Tibial nerve (tissue), 4 donors: ENCODE measurements at regions not wholly inside any gene's neighbourhood (a gene's known extent, or its start where the extent isn't known, plus 50 kb on each side); places are given as distances from the start of the nearest gene placed in this dataset.

Experiments
- DNase-seq, 2 donors: peaks; one replicate each; pipeline ENCODE4 v3.0.0-alpha.2; 2019; ENCODE audit warnings: low spot score in 2 of 2
- H3K27ac ChIP-seq, 4 donors: fragments of 200-600 bp; sonication (generic) in 3 of 4; one replicate each; pipeline ENCODE4 v1.5.1; 2017 to 2019; ENCODE audit warnings: mild to moderate bottlenecking in 1 of 4
- H3K27me3 ChIP-seq, 2 donors: fragments of 200-600 bp; sonication (generic) in 1 of 2; one replicate each; pipeline versions ENCODE4 v1.5.1 to v1.6.0; 2017 to 2019
- H3K36me3 ChIP-seq, 3 donors: fragments of 200-600 bp; sonication (generic); one replicate each; pipeline ENCODE4 v1.5.1; 2018 to 2019
- H3K4me1 ChIP-seq, 4 donors: fragments of 200-600 bp; sonication (generic) in 3 of 4; one replicate each; pipeline ENCODE4 v1.5.1; 2017 to 2019
- H3K4me3 ChIP-seq, 4 donors: fragments of 200-600 bp; sonication (generic) in 3 of 4; one replicate each; pipeline ENCODE4 v1.5.1; 2017 to 2019; ENCODE audit warnings: mild to moderate bottlenecking in 1 of 4, moderate library complexity in 1 of 4
- H3K9me3 ChIP-seq, 4 donors: fragments of 200-600 bp; sonication (generic) in 3 of 4; one replicate each; pipeline ENCODE4 v1.5.1; 2017 to 2019
- EP300 ChIP-seq, 2 donors: sonication (generic); formaldehyde crosslinking; IDR thresholded peaks; one replicate each; pipeline ENCODE4 v1.6.1; 2017; ENCODE audit warnings: antibody characterized with exemption in 2 of 2, mild to moderate bottlenecking in 1 of 2
- POLR2A ChIP-seq, 2 donors: fragments of 450-650 bp; IDR thresholded peaks; one replicate each; pipeline ENCODE4 v1.6.1; 2017; ENCODE audit warnings: antibody characterized with exemption in 2 of 2, mild to moderate bottlenecking in 2 of 2, moderate library complexity in 2 of 2
- WGBS, 2 donors: methylation state at CpG; one replicate each; pipeline ENCODE4 v1.1.5; 2018; 5-methylcytosine and 5-hydroxymethylcytosine counted together
- TF ChIP-seq, protein P1 (sequence below), 5 experiments: fragments of 200-600 bp in 3 of 5; fragments of 450-650 bp in 2 of 5; sonication (generic) in 3 of 5; IDR thresholded peaks; one replicate each; pipeline ENCODE4 v1.5.1; 2016 to 2019; ENCODE audit warnings: antibody characterized with exemption in 5 of 5, mild to moderate bottlenecking in 3 of 5, moderate library complexity in 2 of 5

- no peaks in the 10 kb centered on the region for H3K27me3 ChIP-seq
- 76 to 88% methylated on average over 1 of the region's 1 CpG for WGBS, 2 donors
These were observed 1097.0 kb upstream of the ADGRB3 start for GRCh38 chr6:67538032-67538431.

DNA sequence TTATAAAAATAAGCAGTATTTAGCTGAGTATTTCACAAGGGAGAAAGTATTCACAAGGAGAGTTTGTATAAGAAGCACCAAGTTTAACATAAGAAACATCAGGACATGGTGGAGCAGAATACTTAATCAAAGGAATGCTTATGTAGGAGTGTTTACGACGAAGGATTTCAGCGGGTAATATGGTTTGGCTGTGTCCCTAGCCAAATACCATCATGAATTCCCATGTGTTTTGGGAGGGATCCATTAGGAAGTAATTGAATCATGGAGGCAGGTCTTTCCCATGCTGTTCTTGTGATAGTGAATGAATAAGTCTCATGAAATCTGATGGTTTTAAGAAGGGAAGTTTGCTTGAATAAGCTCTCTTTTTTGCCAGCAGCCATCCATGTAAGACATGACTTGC is 1099.1 kb upstream of the ADGRB3 start:
- Histone ChIP-seq H3K27me3 (no peaks in the 10 kb centered on the region), H3K36me3 (no peaks in the 10 kb centered on the region), H3K9me3 (no peaks in the 10 kb centered on the region), H3K4me3 (no peak overlapping the region), H3K4me1 (no peaks in the 10 kb centered on the region), H3K27ac (no peak overlapping the region)
- 45 to 62% methylated on average over 3 of the region's 3 CpGs for WGBS, 2 donors
- no peak for DNase-seq
- TF ChIP-seq, protein P1, sequence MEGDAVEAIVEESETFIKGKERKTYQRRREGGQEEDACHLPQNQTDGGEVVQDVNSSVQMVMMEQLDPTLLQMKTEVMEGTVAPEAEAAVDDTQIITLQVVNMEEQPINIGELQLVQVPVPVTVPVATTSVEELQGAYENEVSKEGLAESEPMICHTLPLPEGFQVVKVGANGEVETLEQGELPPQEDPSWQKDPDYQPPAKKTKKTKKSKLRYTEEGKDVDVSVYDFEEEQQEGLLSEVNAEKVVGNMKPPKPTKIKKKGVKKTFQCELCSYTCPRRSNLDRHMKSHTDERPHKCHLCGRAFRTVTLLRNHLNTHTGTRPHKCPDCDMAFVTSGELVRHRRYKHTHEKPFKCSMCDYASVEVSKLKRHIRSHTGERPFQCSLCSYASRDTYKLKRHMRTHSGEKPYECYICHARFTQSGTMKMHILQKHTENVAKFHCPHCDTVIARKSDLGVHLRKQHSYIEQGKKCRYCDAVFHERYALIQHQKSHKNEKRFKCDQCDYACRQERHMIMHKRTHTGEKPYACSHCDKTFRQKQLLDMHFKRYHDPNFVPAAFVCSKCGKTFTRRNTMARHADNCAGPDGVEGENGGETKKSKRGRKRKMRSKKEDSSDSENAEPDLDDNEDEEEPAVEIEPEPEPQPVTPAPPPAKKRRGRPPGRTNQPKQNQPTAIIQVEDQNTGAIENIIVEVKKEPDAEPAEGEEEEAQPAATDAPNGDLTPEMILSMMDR (IDR thresholded peaks at IDR 0.05): no peak

More at GRCh38 chr6:67538032-67538431, 1097.0 kb upstream of the ADGRB3 start:
- Histone ChIP-seq H3K9me3 (no peaks in the 10 kb centered on the region), H3K27ac (no peak overlapping the region), H3K4me3 (no peak overlapping the region), H3K4me1 (no peaks in the 10 kb centered on the region), H3K36me3 (no peaks in the 10 kb centered on the region)
- no peak for DNase-seq
- TF ChIP-seq, protein P1 (IDR thresholded peaks at IDR 0.05): no peak
- TF ChIP-seq EP300 (IDR thresholded peaks at IDR 0.05) (no peak), POLR2A (IDR thresholded peaks at IDR 0.05) (no peak)

DNA sequence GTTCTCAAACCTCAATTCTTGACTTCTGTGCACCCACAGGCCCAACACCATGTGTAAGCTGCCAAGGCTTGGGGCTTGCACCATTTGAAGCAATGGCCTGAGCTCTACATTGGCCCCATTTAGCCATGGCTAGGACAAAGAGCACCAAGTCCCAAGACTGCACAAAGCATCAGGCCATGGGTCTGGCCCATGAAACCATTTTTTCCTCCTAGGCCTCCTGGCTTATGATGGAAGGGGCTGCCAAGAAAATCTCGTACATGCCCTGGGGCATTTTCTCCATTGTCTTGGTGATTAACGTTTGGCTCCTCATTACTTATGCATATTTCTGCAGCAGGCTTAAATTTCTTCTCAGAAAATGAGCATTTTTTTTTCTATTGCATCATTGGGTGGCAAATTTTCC is 1128.7 kb upstream of the ADGRB3 start:
- Histone ChIP-seq H3K9me3 (peaks cover 0 to 10% (median 0%) of the 10 kb centered on the region in 4 donors), H3K27ac (no peak overlapping the region), H3K4me1 (no peaks in the 10 kb centered on the region), H3K27me3 (no peaks in the 10 kb centered on the region), H3K36me3 (no peaks in the 10 kb centered on the region), H3K4me3 (no peak overlapping the region)
- TF ChIP-seq, protein P1 (IDR thresholded peaks at IDR 0.05): no peak
- no peak for TF ChIP-seq EP300 (IDR thresholded peaks at IDR 0.05)
- no peak for TF ChIP-seq POLR2A (IDR thresholded peaks at IDR 0.05)
- DNase-seq: no peak
- 76 to 89% methylated on average over 2 of the region's 2 CpGs for WGBS, 2 donors

GRCh38 chr6:67501755-67502154 is 1133.3 kb upstream of the ADGRB3 start:
- DNase-seq: no peak
- Histone ChIP-seq H3K4me1 (no peaks in the 10 kb centered on the region), H3K27me3 (no peaks in the 10 kb centered on the region), H3K4me3 (no peak overlapping the region), H3K9me3 (peaks cover 0 to 8% (median 0%) of the 10 kb centered on the region in 4 donors), H3K36me3 (no peaks in the 10 kb centered on the region), H3K27ac (no peak overlapping the region)
- WGBS, 2 donors: 53 to 58% methylated on average over 5 of the region's 5 CpGs
- TF ChIP-seq POLR2A (IDR thresholded peaks at IDR 0.05) (no peak), EP300 (IDR thresholded peaks at IDR 0.05) (no peak)
- TF ChIP-seq, protein P1 (IDR thresholded peaks at IDR 0.05): no peak

- Histone ChIP-seq H3K27ac (no peak overlapping the region), H3K4me3 (no peak overlapping the region), H3K9me3 (no peaks in the 10 kb centered on the region), H3K4me1 (no peaks in the 10 kb centered on the region), H3K27me3 (no peaks in the 10 kb centered on the region), H3K36me3 (no peaks in the 10 kb centered on the region)
- TF ChIP-seq EP300 (IDR thresholded peaks at IDR 0.05) (no peak), POLR2A (IDR thresholded peaks at IDR 0.05) (no peak)
- TF ChIP-seq, protein P1 (IDR thresholded peaks at IDR 0.05): no peak
- 81 to 83% methylated on average over 1 of the region's 1 CpG for WGBS, 2 donors
- DNase-seq: no peak
These were observed 1137.3 kb upstream of the ADGRB3 start for GRCh38 chr6:67497749-67498148.
